ENCODE measurements at regions not wholly inside any gene's neighbourhood (a gene's known extent, or its start where the extent isn't known, plus 50 kb on each side); places are given as distances from the start of the nearest gene placed in this dataset.

DNA sequence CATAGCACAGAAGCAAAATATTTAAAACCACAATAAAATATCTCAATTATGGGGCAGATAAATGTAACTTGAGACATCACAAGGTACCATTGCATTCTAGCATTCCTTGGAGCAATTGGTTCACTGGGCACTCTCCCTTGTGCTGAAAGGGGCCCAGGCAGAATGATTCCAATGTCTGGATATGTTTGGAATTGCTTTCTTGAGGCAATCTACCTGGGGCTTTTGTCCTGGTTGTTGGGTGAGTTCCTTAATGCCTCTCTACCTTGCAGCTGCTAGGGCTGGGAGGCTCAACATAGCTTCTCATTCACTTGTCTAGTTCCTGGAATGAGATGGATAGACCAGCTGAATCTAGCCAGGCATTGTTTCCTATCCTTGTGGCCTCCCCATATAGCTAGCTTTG lies 539.6 kb upstream of the FSHR start:
- TF ChIP-seq, protein P1, sequence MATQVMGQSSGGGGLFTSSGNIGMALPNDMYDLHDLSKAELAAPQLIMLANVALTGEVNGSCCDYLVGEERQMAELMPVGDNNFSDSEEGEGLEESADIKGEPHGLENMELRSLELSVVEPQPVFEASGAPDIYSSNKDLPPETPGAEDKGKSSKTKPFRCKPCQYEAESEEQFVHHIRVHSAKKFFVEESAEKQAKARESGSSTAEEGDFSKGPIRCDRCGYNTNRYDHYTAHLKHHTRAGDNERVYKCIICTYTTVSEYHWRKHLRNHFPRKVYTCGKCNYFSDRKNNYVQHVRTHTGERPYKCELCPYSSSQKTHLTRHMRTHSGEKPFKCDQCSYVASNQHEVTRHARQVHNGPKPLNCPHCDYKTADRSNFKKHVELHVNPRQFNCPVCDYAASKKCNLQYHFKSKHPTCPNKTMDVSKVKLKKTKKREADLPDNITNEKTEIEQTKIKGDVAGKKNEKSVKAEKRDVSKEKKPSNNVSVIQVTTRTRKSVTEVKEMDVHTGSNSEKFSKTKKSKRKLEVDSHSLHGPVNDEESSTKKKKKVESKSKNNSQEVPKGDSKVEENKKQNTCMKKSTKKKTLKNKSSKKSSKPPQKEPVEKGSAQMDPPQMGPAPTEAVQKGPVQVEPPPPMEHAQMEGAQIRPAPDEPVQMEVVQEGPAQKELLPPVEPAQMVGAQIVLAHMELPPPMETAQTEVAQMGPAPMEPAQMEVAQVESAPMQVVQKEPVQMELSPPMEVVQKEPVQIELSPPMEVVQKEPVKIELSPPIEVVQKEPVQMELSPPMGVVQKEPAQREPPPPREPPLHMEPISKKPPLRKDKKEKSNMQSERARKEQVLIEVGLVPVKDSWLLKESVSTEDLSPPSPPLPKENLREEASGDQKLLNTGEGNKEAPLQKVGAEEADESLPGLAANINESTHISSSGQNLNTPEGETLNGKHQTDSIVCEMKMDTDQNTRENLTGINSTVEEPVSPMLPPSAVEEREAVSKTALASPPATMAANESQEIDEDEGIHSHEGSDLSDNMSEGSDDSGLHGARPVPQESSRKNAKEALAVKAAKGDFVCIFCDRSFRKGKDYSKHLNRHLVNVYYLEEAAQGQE (IDR thresholded peaks at IDR 0.05; ENCODE audit: low read depth, low read length): no peak
- TF ChIP-seq, protein P2, sequence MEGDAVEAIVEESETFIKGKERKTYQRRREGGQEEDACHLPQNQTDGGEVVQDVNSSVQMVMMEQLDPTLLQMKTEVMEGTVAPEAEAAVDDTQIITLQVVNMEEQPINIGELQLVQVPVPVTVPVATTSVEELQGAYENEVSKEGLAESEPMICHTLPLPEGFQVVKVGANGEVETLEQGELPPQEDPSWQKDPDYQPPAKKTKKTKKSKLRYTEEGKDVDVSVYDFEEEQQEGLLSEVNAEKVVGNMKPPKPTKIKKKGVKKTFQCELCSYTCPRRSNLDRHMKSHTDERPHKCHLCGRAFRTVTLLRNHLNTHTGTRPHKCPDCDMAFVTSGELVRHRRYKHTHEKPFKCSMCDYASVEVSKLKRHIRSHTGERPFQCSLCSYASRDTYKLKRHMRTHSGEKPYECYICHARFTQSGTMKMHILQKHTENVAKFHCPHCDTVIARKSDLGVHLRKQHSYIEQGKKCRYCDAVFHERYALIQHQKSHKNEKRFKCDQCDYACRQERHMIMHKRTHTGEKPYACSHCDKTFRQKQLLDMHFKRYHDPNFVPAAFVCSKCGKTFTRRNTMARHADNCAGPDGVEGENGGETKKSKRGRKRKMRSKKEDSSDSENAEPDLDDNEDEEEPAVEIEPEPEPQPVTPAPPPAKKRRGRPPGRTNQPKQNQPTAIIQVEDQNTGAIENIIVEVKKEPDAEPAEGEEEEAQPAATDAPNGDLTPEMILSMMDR (IDR thresholded peaks at IDR 0.05): no peak
- no peak for TF ChIP-seq POLR2AphosphoS5 (IDR thresholded peaks at IDR 0.05; ENCODE audit: low read depth, low read length)
- TF ChIP-seq GABPA (IDR thresholded peaks at IDR 0.05; ENCODE audit: low read depth): no peak
- TF ChIP-seq, protein P3, sequence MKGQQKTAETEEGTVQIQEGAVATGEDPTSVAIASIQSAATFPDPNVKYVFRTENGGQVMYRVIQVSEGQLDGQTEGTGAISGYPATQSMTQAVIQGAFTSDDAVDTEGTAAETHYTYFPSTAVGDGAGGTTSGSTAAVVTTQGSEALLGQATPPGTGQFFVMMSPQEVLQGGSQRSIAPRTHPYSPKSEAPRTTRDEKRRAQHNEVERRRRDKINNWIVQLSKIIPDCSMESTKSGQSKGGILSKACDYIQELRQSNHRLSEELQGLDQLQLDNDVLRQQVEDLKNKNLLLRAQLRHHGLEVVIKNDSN (IDR thresholded peaks at IDR 0.05; ENCODE audit: borderline replicate concordance, low read depth): no peak
- TF ChIP-seq, protein P4, sequence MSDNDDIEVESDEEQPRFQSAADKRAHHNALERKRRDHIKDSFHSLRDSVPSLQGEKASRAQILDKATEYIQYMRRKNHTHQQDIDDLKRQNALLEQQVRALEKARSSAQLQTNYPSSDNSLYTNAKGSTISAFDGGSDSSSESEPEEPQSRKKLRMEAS (IDR thresholded peaks at IDR 0.05; ENCODE audit: low read depth): no peak
- no peak for TF ChIP-seq EP300 (IDR thresholded peaks at IDR 0.05; ENCODE audit: borderline replicate concordance in 1 of 2, low read depth in 1 of 2, low read length in 1 of 2)
- TF ChIP-seq, protein P5, sequence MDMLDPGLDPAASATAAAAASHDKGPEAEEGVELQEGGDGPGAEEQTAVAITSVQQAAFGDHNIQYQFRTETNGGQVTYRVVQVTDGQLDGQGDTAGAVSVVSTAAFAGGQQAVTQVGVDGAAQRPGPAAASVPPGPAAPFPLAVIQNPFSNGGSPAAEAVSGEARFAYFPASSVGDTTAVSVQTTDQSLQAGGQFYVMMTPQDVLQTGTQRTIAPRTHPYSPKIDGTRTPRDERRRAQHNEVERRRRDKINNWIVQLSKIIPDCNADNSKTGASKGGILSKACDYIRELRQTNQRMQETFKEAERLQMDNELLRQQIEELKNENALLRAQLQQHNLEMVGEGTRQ (IDR thresholded peaks at IDR 0.05; ENCODE audit: borderline replicate concordance, low read depth, low read length): no peak
- no peak for TF ChIP-seq RXRA (IDR thresholded peaks at IDR 0.05; ENCODE audit: borderline replicate concordance, low read depth)
- no peak for TF ChIP-seq JUND (IDR thresholded peaks at IDR 0.05)
- TF ChIP-seq, protein P6, sequence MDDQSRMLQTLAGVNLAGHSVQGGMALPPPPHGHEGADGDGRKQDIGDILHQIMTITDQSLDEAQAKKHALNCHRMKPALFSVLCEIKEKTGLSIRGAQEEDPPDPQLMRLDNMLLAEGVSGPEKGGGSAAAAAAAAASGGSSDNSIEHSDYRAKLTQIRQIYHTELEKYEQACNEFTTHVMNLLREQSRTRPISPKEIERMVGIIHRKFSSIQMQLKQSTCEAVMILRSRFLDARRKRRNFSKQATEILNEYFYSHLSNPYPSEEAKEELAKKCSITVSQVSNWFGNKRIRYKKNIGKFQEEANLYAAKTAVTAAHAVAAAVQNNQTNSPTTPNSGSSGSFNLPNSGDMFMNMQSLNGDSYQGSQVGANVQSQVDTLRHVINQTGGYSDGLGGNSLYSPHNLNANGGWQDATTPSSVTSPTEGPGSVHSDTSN (IDR thresholded peaks at IDR 0.05): no peak
- no peak for TF ChIP-seq YY1 (IDR thresholded peaks at IDR 0.05; ENCODE audit: low read depth)
- no peak for TF ChIP-seq EZH2phosphoT487 (IDR thresholded peaks at IDR 0.05; ENCODE audit: borderline replicate concordance, low read depth)

All from SK-N-SH (cell line).